Suprapubic skin (tissue), 4 donors: ENCODE measurements at regions not wholly inside any gene's neighbourhood (a gene's known extent, or its start where the extent isn't known, plus 50 kb on each side); places are given as distances from the start of the nearest gene placed in this dataset.

ENCODE experiments used
- DNase-seq, 2 donors: peaks; one replicate each; pipeline ENCODE4 v3.0.0-alpha.2; 2019; ENCODE audit warnings: low spot score in 2 of 2
- H3K27ac ChIP-seq: fragments of 200-600 bp; sonication (generic); one replicate; pipeline ENCODE4 v1.5.1; 2019
- H3K27me3 ChIP-seq: fragments of 200-600 bp; sonication (generic); one replicate; pipeline ENCODE4 v1.5.1; 2019
- H3K36me3 ChIP-seq: fragments of 200-600 bp; sonication (generic); one replicate; pipeline ENCODE4 v1.5.1; 2019
- H3K4me1 ChIP-seq: fragments of 200-600 bp; sonication (generic); one replicate; pipeline ENCODE4 v1.5.1; 2019
- H3K4me3 ChIP-seq: fragments of 200-600 bp; sonication (generic); one replicate; pipeline ENCODE4 v1.5.1; 2019; ENCODE audit warnings: mild to moderate bottlenecking
- H3K9me3 ChIP-seq: fragments of 200-600 bp; sonication (generic); one replicate; pipeline ENCODE4 v1.5.1; 2019
- EP300 ChIP-seq: sonication (generic); formaldehyde crosslinking; IDR thresholded peaks from one replicate; pipeline ENCODE4 v1.6.1; 2017; ENCODE audit warnings: antibody characterized with exemption
- POLR2A ChIP-seq, 2 donors: fragments of 450-650 bp; IDR thresholded peaks; one replicate each; pipeline ENCODE4 v1.6.1; 2017; ENCODE audit warnings: antibody characterized with exemption in 2 of 2, mild to moderate bottlenecking in 2 of 2, moderate library complexity in 2 of 2
- POLR2AphosphoS5 ChIP-seq, 3 donors: sonication (generic); formaldehyde crosslinking; IDR thresholded peaks; one replicate each; pipeline ENCODE4 v1.6.1; 2017; ENCODE audit warnings: antibody characterized with exemption in 3 of 3
- WGBS: methylation state at CpG from one replicate; pipeline ENCODE4 v1.1.5; 2018; 5-methylcytosine and 5-hydroxymethylcytosine counted together
- TF ChIP-seq, protein P1 (sequence below), 2 donors: fragments of 200-600 bp in 1 of 2; fragments of 450-650 bp in 1 of 2; sonication (generic) in 1 of 2; IDR thresholded peaks; one replicate each; pipeline ENCODE4 v1.5.1; 2016 to 2019; ENCODE audit warnings: antibody characterized with exemption in 2 of 2, mild to moderate bottlenecking in 1 of 2, moderate library complexity in 1 of 2

DNA sequence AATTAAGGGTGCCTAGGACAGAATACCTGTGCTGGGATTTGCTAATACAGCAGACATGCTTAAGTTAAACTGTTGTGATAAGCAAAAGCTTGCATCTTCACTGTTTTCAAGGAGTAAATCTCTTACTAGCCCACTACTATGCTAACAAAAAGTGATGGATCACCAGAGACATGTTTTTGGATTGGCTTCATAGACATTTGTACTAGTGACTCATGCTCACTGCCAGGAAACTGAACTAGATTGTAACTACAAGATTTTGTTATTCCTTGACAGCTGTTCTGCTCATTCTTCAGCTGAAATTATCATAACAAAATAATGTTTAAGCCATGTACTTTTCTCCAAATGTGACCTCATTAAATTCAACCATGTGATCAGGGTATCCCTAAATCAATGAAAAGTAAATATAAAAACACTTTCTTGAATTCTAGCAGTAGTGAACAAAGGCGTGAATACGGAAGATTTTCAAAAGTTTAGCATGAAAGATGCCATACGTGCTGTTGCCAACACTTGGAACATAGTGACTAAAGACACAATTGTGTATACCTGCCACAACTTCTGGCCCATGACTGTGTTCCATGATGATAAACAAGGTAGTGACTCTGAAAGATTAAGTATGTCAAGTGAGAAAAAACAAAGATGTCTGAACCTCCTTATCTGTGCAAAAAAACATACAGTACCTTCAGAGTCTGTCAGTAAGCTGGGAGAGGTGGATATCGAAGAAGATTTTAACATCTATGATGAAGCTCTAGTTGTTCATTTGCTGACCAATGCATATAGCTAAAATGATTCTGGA, 154.0 kb downstream of the BTC start:
- Histone ChIP-seq H3K9me3 (no peaks in the 10 kb centered on the region), H3K4me1 (no peaks in the 10 kb centered on the region), H3K36me3 (no peaks in the 10 kb centered on the region), H3K4me3 (no peak overlapping the region), H3K27me3 (no peaks in the 10 kb centered on the region), H3K27ac (no peak overlapping the region)
- no peak for DNase-seq
- TF ChIP-seq, protein P1, sequence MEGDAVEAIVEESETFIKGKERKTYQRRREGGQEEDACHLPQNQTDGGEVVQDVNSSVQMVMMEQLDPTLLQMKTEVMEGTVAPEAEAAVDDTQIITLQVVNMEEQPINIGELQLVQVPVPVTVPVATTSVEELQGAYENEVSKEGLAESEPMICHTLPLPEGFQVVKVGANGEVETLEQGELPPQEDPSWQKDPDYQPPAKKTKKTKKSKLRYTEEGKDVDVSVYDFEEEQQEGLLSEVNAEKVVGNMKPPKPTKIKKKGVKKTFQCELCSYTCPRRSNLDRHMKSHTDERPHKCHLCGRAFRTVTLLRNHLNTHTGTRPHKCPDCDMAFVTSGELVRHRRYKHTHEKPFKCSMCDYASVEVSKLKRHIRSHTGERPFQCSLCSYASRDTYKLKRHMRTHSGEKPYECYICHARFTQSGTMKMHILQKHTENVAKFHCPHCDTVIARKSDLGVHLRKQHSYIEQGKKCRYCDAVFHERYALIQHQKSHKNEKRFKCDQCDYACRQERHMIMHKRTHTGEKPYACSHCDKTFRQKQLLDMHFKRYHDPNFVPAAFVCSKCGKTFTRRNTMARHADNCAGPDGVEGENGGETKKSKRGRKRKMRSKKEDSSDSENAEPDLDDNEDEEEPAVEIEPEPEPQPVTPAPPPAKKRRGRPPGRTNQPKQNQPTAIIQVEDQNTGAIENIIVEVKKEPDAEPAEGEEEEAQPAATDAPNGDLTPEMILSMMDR (IDR thresholded peaks at IDR 0.05): no peak
- TF ChIP-seq POLR2AphosphoS5 (IDR thresholded peaks at IDR 0.05): no peak
- TF ChIP-seq POLR2A (IDR thresholded peaks at IDR 0.05): no peak
- TF ChIP-seq EP300: no peak
- 79% methylated on average over 4 of the region's 4 CpGs for WGBS

DNA sequence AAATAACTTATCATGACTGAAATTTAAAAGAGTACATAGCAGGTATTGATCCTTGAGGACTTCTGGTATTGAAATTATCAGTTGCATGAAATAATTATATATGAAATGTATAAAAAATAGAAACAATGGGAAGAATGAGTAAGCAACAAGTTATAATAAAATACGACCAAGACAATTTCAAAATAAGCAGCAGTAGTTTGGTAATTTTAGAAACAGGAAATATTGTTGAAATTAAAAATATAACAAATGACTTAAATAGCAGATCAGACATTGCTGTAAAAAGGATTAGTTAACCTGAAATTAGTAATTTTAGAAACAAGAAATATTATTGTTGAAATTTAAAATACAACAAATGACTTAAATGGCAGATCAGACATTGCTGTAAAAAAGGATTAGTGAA, 152.3 kb downstream of the BTC start:
- DNase-seq: no peak
- no peak for TF ChIP-seq POLR2AphosphoS5 (IDR thresholded peaks at IDR 0.05)
- WGBS: 81% methylated on average over 1 of the region's 1 CpG

DNA sequence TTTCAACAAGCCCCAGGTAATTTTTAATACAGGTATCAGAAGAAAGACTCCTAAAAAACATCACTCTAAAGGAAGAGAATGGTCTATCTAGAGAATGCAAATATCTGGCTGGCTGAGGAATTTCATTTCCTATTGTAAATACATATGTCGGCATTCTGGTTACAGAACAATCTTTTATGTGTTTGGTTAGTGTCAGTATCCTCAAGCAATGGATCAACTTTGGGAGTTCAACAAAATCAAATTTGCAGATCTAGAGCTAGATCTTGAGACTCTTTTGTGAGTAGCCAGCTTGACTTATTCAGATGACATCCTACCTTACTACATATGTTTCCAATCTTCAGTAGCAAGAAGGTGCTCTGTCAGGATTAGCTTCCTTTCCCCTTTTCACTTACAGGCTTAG, 145.1 kb downstream of the BTC start:
- H3K9me3 ChIP-seq: no peaks in the 10 kb centered on the region
- no peak for TF ChIP-seq POLR2AphosphoS5 (IDR thresholded peaks at IDR 0.05)
- no peak for TF ChIP-seq POLR2A (IDR thresholded peaks at IDR 0.05)
- TF ChIP-seq, protein P1 (IDR thresholded peaks at IDR 0.05): no peak
- H3K27ac ChIP-seq: no peak overlapping the region
- no peak overlapping the region for H3K4me3 ChIP-seq
- no peaks in the 10 kb centered on the region for H3K4me1 ChIP-seq
- H3K27me3 ChIP-seq: no peaks in the 10 kb centered on the region
- DNase-seq: no peak
- no peaks in the 10 kb centered on the region for H3K36me3 ChIP-seq
- WGBS: 76% methylated on average over 1 of the region's 1 CpG

More for the DNA sequence above, 152.3 kb downstream of the BTC start:
- Histone ChIP-seq H3K27ac (no peak overlapping the region), H3K4me3 (no peak overlapping the region), H3K9me3 (no peaks in the 10 kb centered on the region), H3K36me3 (no peaks in the 10 kb centered on the region), H3K27me3 (no peaks in the 10 kb centered on the region), H3K4me1 (no peaks in the 10 kb centered on the region)

DNA sequence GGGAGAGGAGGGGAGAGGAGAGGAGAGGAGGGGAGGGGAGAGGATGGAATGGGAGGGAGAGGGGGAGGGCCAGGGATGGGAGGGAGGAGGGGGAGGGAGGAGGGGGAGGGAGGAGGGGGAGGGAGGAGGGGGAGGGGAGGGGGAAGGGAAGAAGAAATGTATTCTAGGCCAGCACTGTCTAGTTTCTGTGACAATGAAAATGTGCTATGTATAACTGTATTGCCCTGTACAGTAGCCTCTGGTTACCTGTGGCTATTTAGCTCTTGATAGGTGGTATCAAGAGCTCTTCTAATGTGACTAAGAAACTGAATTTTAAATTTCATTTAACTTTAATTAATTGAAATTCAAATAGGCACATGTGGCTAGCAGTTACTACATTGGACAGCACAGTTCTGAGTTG, 143.1 kb downstream of the BTC start:
- Histone ChIP-seq H3K27me3 (no peaks in the 10 kb centered on the region), H3K27ac (no peak overlapping the region), H3K4me1 (no peaks in the 10 kb centered on the region), H3K36me3 (no peaks in the 10 kb centered on the region), H3K4me3 (no peak overlapping the region), H3K9me3 (no peaks in the 10 kb centered on the region)
- DNase-seq: no peak
- TF ChIP-seq, protein P1 (IDR thresholded peaks at IDR 0.05): no peak
- TF ChIP-seq POLR2AphosphoS5 (IDR thresholded peaks at IDR 0.05) (no peak), POLR2A (IDR thresholded peaks at IDR 0.05) (no peak), EP300 (no peak)

DNA sequence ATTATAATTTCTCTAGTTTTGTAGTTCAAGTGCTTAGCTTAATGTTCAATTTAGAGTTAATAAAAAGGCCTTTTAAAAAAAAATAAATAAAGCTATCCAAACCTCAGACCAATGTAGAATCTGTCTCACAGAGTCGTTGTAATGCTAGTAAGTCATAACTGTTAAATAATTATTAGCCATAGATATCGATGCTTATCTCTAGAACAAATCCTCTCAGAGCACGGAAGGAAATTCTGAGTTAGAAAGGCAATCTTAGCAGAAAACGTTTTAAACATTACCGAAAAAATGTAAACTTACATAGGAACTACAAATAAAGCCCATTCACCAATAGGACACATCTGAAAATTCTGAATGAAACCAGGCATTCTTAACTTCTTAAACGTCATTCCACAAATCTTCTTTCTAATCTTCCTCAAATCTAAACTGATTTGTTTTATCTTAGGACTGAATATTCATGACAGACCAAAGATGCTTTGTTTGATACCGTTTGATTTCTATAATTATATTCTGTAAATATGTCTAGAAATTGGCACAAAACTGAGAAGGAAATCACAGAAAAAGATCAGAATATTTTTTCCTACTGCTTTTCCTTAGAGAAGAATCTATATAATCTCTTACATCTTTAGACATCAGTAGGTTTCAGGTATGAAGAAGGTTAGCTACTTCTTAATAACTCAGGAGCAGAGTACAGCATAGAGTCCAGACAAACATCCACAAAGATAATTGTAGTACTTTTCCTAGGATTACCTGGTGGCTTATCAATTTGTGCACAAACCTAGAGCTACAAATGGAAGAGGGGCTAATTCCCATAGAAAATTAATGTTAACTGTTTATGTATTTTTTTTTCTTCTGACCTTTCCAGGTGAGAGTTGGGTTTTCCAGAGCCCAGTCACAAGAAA, 140.7 kb downstream of the BTC start:
- no peak for DNase-seq

More for the DNA sequence above, 140.7 kb downstream of the BTC start:
- H3K9me3 ChIP-seq: no peaks in the 10 kb centered on the region
- H3K27me3 ChIP-seq: no peaks in the 10 kb centered on the region
- no peaks in the 10 kb centered on the region for H3K4me1 ChIP-seq
- no peaks in the 10 kb centered on the region for H3K36me3 ChIP-seq
- H3K27ac ChIP-seq: no peak overlapping the region
- TF ChIP-seq, protein P1 (IDR thresholded peaks at IDR 0.05): no peak
- no peak for TF ChIP-seq POLR2A (IDR thresholded peaks at IDR 0.05)
- WGBS: 72% methylated on average over 7 of the region's 7 CpGs
- no peak overlapping the region for H3K4me3 ChIP-seq
